HCT116 (cell line): ENCODE measurements at regions not wholly inside any gene's neighbourhood (a gene's known extent, or its start where the extent isn't known, plus 50 kb on each side); places are given as distances from the start of the nearest gene placed in this dataset.

ENCODE experiments used
- ATAC-seq: fragments of 200-7000 bp; cut with Tn5 transposase; 2 replicates; pipeline ENCODE4 v1.9.1; 2020; ENCODE audit warnings: mild to moderate bottlenecking, moderate library complexity
- BruUV-seq: library from RNA; stranded (reverse); fragments of 400-500 nt; replicated peaks from 2 replicates; lab custom pipeline; 2021; lab: Mats Ljungman, UMichigan
- CTCF ChIA-PET: fragments of 300-600 bp; sonication (Branson Sonifier 250); formaldehyde crosslinking; loops from one replicate; lab custom pipeline; 2021; ENCODE audit warnings: antibody characterized with exemption; lab: Charles Lee
- POLR2A ChIA-PET: fragments of 300-600, 350-600 bp; sonication (Branson Sonifier 250); formaldehyde crosslinking; loops from one replicate; lab custom pipeline; 2021; ENCODE audit warnings: antibody characterized with exemption; lab: Charles Lee
- RAD21 ChIA-PET, 2 experiments: fragments of 300-600 bp; sonication (Branson Sonifier 250); formaldehyde crosslinking; loops; one replicate each; lab custom pipeline; 2023; ENCODE audit warnings: low total read pairs in 2 of 2; ENCODE audit not compliant: uncharacterized antibody in 2 of 2, unreplicated experiment in 2 of 2, low non-redundant PET in 1 of 2; lab: Charles Lee
- DNase-seq: peaks from one replicate; pipeline ENCODE4 v3.0.0-alpha.2; 2010; ENCODE audit warnings: low read depth, low spot score
- H2AFZ ChIP-seq: fragments of 200-600 bp; shearing (Covaris generic), sonication (generic); 2 replicates; pipeline ENCODE4 v1.6.1; 2017; ENCODE audit warnings: low read depth, mixed run types, mixed read lengths, antibody characterized with exemption, low read length; ENCODE audit not compliant: poor library complexity, severe bottlenecking
- H3K27ac ChIP-seq: 2 replicates; pipeline ENCODE4 v1.5.1; 2012; ENCODE audit warnings: low read depth, low read length
- H3K27me3 ChIP-seq: fragments of 200-600 bp; sonication (generic); 2 replicates; pipeline ENCODE4 v1.6.1; 2016; ENCODE audit warnings: mixed run types, low read length, mixed read lengths; ENCODE audit not compliant: insufficient read depth
- H3K36me3 ChIP-seq, 2 experiments: fragments of 200-500 bp in 1 of 2; fragments of 200-600 bp in 1 of 2; sonication (Bioruptor generic) in 1 of 2; sonication (generic) in 1 of 2; 2 replicates each; pipeline versions ENCODE4 v1.5.1 to v1.6.1; 2014 to 2016; ENCODE audit warnings: low read length in 2 of 2, inconsistent platforms in 1 of 2, mixed read lengths in 1 of 2, mixed run types in 1 of 2; ENCODE audit not compliant: insufficient read depth in 2 of 2, control insufficient read depth in 1 of 2
- H3K4me1 ChIP-seq, 2 experiments: fragments of 200-600 bp in 1 of 2; sonication (generic) in 1 of 2; 2 replicates each; pipeline versions ENCODE4 v1.5.1 to v1.6.1; 2012 to 2017; ENCODE audit warnings: low read length in 2 of 2, inconsistent platforms in 1 of 2, mild to moderate bottlenecking in 1 of 2, mixed read lengths in 1 of 2, mixed run types in 1 of 2, moderate library complexity in 1 of 2; ENCODE audit not compliant: insufficient read depth in 2 of 2, control insufficient read depth in 1 of 2
- H3K4me2 ChIP-seq: fragments of 200-600 bp; sonication (generic); 2 replicates; pipeline ENCODE4 v1.6.1; 2017; ENCODE audit warnings: mixed run types, low read length, mixed read lengths
- H3K4me3 ChIP-seq, 2 experiments: fragments of 200-600 bp in 1 of 2; sonication (generic) in 1 of 2; replicated peaks in 1 of 2; 2 replicates each; pipeline ENCODE4 v1.5.1; 2011 to 2016; ENCODE audit warnings: low read length in 2 of 2, control low read depth in 1 of 2, low read depth in 1 of 2, mild to moderate bottlenecking in 1 of 2, mixed read lengths in 1 of 2, mixed run types in 1 of 2
- H3K79me2 ChIP-seq: fragments of 200-600 bp; sonication (generic); 2 replicates; pipeline ENCODE4 v1.6.1; 2017; ENCODE audit warnings: mild to moderate bottlenecking, mixed run types, low read length, moderate library complexity, mixed read lengths; ENCODE audit not compliant: insufficient read depth
- H3K9ac ChIP-seq: fragments of 200-600 bp; sonication (generic); 2 replicates; pipeline ENCODE4 v1.6.1; 2016; ENCODE audit warnings: low read length, mixed read lengths
- H3K9me2 ChIP-seq: fragments of 200-600 bp; sonication (generic), shearing (Covaris generic); 2 replicates; pipeline ENCODE4 v1.6.1; 2017; ENCODE audit warnings: mixed run types, mild to moderate bottlenecking, moderate library complexity; ENCODE audit not compliant: insufficient read depth
- H3K9me3 ChIP-seq, 2 experiments: fragments of 200-500 bp in 1 of 2; fragments of 200-600 bp in 1 of 2; sonication (Bioruptor generic) in 1 of 2; sonication (generic) in 1 of 2; 2 replicates each; pipeline ENCODE4 v1.6.1; 2014 to 2017; ENCODE audit warnings: low read length in 2 of 2, mixed read lengths in 2 of 2, inconsistent platforms in 1 of 2, low read depth in 1 of 2, mild to moderate bottlenecking in 1 of 2, mixed run types in 1 of 2, moderate library complexity in 1 of 2; ENCODE audit not compliant: control insufficient read depth in 1 of 2, insufficient read depth in 1 of 2
- H4K20me1 ChIP-seq: fragments of 200-600 bp; sonication (generic), shearing (Covaris generic); 2 replicates; pipeline ENCODE4 v1.6.1; 2017; ENCODE audit warnings: mixed run types, mild to moderate bottlenecking, moderate library complexity; ENCODE audit not compliant: insufficient read depth
- ELF1 ChIP-seq: IDR thresholded peaks from 2 replicates; pipeline ENCODE4 v1.6.1; 2012; ENCODE audit warnings: low read depth, borderline replicate concordance
- EZH2 ChIP-seq: fragments of 200-600 bp; sonication (generic); IDR thresholded peaks from 2 replicates; pipeline ENCODE4 v1.6.1; 2017; ENCODE audit warnings: antibody characterized with exemption, mixed run types
- FOSL1 ChIP-seq: IDR thresholded peaks from 2 replicates; pipeline ENCODE4 v1.6.1; 2012; ENCODE audit warnings: low read depth
- SP1 ChIP-seq: IDR thresholded peaks from 2 replicates; pipeline ENCODE4 v1.6.1; 2012; ENCODE audit warnings: low read depth
- SRF ChIP-seq: IDR thresholded peaks from 2 replicates; pipeline ENCODE4 v1.6.1; 2012; ENCODE audit warnings: low read depth
- ZBTB33 ChIP-seq: IDR thresholded peaks from 2 replicates; pipeline ENCODE4 v1.6.1; 2011; ENCODE audit warnings: mild to moderate bottlenecking, low read length, moderate library complexity; ENCODE audit not compliant: insufficient replicate concordance; ENCODE audit errors: extremely low read depth
- intact Hi-C: fragments of 100-400 bp; cut with micrococcal nuclease; formaldehyde crosslinking; loops from 2 replicates; pipeline ENCODE4 v1.10.0; 2022
- TF ChIP-seq, protein P1 (sequence below): IDR thresholded peaks from 2 replicates; pipeline ENCODE4 v1.6.1; 2012; ENCODE audit warnings: low read depth
- TF ChIP-seq, protein P2 (sequence below), 3 experiments: fragments of 200-600 bp in 1 of 3; sonication (generic) in 1 of 3; IDR thresholded peaks in 2 of 3; conservative IDR thresholded peaks in 1 of 3; 2 replicates each; pipeline ENCODE4 v1.5.1; 2012 to 2017; ENCODE audit warnings: low read depth in 2 of 3, low read length in 2 of 3, antibody characterized with exemption in 1 of 3, borderline replicate concordance in 1 of 3, control low read depth in 1 of 3, mild to moderate bottlenecking in 1 of 3, mixed read lengths in 1 of 3, mixed run types in 1 of 3, moderate library complexity in 1 of 3; ENCODE audit not compliant: insufficient read depth in 1 of 3

GRCh38 chr6:6940031-6941025, 167.4 kb upstream of the RREB1 start:
- no peak overlapping the region for H2AFZ ChIP-seq
- no peaks in the 10 kb centered on the region for H4K20me1 ChIP-seq
- ChIA-PET POLR2A (no interaction called here), CTCF (no interaction called here)
- H3K4me3 ChIP-seq, result no peak overlapping the region
- H3K4me1 ChIP-seq, result no peaks in the 10 kb centered on the region
- H3K27me3 ChIP-seq, result no peaks in the 10 kb centered on the region
- TF ChIP-seq, protein P1, sequence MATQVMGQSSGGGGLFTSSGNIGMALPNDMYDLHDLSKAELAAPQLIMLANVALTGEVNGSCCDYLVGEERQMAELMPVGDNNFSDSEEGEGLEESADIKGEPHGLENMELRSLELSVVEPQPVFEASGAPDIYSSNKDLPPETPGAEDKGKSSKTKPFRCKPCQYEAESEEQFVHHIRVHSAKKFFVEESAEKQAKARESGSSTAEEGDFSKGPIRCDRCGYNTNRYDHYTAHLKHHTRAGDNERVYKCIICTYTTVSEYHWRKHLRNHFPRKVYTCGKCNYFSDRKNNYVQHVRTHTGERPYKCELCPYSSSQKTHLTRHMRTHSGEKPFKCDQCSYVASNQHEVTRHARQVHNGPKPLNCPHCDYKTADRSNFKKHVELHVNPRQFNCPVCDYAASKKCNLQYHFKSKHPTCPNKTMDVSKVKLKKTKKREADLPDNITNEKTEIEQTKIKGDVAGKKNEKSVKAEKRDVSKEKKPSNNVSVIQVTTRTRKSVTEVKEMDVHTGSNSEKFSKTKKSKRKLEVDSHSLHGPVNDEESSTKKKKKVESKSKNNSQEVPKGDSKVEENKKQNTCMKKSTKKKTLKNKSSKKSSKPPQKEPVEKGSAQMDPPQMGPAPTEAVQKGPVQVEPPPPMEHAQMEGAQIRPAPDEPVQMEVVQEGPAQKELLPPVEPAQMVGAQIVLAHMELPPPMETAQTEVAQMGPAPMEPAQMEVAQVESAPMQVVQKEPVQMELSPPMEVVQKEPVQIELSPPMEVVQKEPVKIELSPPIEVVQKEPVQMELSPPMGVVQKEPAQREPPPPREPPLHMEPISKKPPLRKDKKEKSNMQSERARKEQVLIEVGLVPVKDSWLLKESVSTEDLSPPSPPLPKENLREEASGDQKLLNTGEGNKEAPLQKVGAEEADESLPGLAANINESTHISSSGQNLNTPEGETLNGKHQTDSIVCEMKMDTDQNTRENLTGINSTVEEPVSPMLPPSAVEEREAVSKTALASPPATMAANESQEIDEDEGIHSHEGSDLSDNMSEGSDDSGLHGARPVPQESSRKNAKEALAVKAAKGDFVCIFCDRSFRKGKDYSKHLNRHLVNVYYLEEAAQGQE, result no peak
- TF ChIP-seq EZH2, result no peak
- TF ChIP-seq ZBTB33, result no peak
- TF ChIP-seq SP1, result no peak
- TF ChIP-seq SRF, result no peak
- no peak for TF ChIP-seq FOSL1
- TF ChIP-seq ELF1, result no peak
- TF ChIP-seq, protein P2, sequence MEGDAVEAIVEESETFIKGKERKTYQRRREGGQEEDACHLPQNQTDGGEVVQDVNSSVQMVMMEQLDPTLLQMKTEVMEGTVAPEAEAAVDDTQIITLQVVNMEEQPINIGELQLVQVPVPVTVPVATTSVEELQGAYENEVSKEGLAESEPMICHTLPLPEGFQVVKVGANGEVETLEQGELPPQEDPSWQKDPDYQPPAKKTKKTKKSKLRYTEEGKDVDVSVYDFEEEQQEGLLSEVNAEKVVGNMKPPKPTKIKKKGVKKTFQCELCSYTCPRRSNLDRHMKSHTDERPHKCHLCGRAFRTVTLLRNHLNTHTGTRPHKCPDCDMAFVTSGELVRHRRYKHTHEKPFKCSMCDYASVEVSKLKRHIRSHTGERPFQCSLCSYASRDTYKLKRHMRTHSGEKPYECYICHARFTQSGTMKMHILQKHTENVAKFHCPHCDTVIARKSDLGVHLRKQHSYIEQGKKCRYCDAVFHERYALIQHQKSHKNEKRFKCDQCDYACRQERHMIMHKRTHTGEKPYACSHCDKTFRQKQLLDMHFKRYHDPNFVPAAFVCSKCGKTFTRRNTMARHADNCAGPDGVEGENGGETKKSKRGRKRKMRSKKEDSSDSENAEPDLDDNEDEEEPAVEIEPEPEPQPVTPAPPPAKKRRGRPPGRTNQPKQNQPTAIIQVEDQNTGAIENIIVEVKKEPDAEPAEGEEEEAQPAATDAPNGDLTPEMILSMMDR (IDR thresholded peaks at IDR 0.05 in 2 of 3, conservative IDR thresholded peaks at IDR 0.05 in 1 of 3; ENCODE audit: borderline replicate concordance in 1 of 3, insufficient read depth in 1 of 3, low read depth in 2 of 3, low read length in 2 of 3), result no peak
- TF ChIP-seq, all 23 proteins: peak for 0
- intact Hi-C loops, result no loop called here
- Histone ChIP-seq H3K36me3 (no peaks in the 10 kb centered on the region), H3K27ac (no peak overlapping the region), H3K79me2 (no peaks in the 10 kb centered on the region), H3K9me3 (no peaks in the 10 kb centered on the region), H3K9me2 (no peaks in the 10 kb centered on the region), H3K4me2 (no peak overlapping the region), H3K9ac (no peak overlapping the region)
- no peak for ATAC-seq
- no peak for DNase-seq
- BruUV-seq, result no TSS peak
- RAD21 ChIA-PET, result no interaction called here
